ENCODE measurements at regions not wholly inside any gene's neighbourhood (a gene's known extent, or its start where the extent isn't known, plus 50 kb on each side); places are given as distances from the start of the nearest gene placed in this dataset.

DNA sequence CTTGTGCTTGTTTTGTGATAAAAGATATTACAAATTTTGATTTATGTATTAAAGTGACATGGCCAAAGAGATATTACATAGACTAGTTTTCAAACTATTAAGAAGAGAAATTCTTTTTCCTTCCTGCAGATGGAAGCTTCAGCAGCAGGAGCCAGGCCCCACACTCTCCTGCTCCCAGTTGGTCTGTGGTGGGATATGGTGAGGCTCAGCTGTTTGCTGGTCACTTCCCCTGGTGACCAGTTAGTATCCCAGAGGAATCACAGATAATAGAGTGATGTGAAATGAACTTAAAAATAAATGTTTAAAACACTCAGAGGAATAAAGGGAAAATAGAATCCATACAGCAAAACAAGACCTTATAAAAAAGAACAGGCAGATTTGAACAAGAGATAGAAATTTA is 154.7 kb downstream of the KTN1 start:
- DNase-seq = no peak

DNA sequence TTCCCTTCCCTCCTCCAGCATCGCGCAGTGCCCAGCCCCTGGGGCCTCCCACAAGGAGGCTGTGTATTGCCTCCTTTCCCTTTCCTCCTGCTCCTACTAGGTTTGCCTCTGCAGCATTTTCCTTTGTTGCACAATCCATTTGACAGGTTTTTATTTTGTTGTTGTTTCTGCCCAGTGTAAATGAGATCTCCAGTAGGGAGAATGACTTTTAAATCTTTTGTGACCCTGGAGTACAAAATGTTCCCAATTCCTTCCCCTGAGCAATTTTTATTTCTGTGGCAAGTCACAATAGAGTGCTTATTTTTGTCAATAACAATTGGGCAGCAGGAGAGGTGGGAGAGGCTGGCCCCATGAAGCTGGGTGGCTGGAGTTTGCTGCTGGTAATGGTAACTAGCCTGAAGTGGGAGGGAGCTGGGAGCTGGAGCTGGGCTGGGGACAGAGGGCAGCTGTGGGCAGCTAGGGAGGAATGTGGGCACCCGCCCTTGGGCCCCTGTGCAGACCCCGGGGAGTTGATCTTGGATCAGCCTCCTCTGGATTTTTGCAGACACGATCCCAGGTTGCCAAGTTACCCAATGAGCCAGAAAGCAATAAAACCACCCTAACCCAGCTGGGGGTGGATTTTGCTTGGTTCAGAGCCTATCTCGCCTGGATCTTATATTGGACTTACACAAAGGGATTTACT is 160.1 kb downstream of the KTN1 start:
- no peak for DNase-seq

DNA sequence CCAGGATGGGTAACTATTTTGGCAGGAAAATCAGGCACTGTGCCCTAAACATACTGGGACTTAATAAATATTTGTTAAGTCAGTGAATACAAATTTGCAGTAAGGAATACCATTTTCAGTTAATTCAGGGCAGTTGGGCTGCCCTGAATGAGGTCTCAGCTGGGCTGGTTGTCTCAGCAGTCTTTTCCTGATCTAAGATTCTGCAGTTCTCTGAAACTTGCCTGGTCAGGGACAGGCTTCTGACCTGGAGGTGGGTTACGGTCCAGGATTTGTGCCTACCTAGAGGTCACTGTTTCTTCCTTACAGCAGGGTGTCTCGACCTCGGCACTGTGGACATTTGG is 160.6 kb downstream of the KTN1 start:
- no peak for DNase-seq

DNA sequence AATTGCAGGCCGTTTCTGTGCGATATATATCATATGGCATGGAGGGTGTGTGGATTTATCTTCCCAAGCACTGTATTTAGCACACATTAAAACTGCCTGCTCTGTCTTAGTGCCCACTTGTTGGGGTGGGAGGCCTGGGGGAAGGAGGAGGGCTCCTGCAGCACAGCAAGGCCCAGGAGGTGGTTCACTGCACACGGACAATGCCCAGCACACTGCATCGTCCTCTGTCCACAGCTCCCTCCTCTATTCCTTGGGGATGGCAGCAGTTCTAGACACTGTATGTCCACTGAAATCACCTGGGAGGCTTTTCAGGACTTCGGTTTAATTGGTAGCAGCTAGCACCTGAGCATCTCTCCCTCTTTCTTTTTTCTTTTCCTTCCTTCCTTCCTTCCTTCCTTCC is 161.2 kb downstream of the KTN1 start:
- DNase-seq = no peak

DNA sequence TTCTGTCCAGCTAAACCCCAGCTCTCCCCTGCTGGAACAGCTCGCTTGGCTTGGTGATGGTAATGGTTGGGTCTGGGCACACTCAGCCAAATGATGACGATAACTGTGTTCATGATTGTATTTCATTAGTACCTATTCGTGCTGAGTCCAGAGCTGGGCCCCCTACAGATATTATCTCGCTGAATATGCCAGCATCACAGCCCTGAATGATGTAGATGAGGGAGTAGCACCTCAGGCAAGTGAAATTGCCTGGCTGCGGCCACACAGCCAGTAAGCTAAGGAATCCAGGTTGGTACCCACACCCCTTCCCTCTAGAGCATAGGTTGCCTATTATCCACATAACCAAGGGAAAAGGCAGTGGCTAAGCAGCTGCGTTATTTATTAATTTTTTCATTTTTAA is 163.5 kb downstream of the KTN1 start:
- no peak for DNase-seq

DNA sequence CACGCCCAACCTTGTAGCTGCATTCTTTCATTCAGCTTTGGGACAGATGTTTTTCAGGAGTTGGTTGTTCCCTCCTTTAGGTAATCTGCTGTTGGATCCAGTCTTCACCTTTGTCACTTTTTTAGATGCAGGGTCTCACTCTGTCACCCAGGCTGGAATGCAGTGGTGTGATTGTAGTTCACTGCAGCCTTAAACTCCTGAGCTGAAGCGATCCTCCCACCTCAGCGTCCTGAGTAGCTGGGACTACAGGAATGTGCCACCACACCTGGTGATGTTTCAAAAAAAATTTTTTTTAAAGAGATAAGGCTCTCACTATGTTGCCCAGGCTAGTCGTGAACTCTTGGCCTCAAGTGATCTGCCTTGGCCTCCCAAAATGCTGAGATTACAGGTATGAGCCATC is 164.3 kb downstream of the KTN1 start:
- no peak for DNase-seq

DNA sequence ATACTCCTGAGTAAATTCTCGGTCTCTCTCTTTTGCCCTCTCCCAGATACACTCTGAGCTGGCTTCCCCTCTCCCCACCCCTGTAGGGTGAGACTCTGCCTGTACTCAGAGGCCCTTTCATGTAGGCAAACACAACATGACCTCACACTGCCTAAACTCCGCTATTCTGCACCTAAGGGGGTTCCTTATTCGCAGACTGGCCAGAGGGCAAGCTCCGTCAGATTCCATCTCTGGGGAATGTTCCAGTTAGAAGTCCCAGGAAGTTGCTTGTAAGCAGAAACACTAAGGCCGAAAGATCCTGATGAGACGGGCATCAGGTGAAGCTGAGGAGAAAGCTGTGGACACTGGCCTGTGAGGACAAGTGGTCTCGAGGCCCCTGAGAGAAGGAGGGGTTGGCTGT is 165.9 kb downstream of the KTN1 start:
- DNase-seq = no peak

DNA sequence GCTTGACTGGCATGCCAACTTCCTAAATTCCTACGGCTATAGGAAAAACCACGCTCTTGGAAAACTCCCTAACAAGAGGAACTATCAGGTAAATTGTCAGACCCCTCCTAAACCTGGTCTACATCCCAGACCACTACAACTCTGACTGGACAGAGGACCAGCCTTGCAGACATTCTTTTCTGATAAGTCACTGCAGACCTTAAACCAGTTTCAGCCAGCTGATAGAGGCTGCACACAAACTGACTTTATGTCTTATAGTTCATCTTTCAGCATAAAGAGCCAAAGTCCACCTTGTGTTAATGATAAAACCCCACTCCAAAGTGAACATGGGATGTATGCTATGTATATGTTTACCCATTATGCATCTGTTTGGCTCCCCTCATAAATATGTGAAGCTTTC is 166.6 kb downstream of the KTN1 start:
- no peak for DNase-seq

DNA sequence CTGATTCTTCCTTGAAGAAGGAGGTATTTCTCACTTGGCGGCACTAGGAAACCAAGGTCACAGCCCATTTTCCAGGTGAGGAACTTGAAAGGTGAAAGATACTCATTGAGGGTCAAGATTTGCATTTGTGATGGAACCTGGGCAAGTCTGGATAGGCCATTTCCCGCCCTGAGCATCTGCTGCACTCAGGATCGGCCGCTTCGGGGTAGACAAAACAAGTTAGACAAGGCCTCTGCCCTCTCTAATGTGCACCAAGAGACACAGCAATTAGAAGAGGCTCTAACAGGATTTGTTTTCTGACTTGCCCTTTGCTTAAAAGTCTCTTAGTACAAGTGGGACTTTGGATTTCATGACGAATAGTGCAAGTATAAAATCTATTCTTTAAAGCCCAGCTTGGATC is 167.2 kb downstream of the KTN1 start:
- DNase-seq = no peak

DNA sequence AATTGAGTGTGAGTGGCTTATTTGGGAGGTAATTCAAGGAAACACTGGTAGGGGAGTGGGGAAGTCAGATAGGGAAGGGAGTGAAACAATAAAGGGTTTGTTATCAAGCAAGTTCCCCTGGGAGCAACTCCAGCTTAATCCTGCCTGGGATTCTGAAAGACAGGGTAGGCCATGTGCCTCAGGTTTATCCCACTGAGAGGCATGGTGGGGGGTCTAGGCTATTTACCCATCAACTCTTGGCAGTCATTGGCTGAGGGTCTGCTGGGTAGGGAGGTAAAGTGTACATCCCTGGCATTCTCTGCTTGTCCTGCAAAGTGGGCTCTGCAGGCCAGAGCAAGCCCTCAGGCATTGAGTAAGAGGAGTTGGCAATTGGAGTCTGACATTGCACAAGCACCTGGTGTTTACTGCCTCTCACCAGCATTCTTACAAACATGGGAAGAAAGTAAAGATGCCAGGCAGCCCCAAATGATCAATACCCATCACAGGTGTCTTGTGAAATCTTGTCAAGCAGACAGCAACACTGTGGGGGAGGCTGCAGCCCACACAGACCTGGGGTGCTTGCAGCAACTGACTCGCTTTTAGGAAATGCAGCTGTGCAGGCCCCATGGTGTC is 169.3 kb downstream of the KTN1 start:
- no peak for DNase-seq

DNA sequence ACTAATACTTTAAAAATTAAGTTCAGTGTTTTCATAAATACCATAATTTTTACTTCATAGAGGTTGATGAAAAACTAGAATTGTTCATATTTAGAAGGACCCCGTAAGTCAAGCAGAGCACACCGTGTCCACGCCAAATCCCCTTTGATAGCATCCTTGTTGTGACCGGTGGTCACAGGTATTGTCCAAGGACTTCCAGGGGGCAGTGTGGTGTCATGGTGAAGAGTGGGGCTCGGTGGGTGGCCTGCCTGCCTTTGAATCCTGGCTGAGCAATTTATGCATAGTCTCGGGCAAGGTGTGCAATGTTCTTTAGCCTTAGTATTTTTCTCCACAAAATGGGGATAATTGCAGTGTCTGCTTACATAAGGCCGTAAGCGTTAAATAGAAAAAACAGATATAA is 169.9 kb downstream of the KTN1 start:
- DNase-seq = no peak

DNA sequence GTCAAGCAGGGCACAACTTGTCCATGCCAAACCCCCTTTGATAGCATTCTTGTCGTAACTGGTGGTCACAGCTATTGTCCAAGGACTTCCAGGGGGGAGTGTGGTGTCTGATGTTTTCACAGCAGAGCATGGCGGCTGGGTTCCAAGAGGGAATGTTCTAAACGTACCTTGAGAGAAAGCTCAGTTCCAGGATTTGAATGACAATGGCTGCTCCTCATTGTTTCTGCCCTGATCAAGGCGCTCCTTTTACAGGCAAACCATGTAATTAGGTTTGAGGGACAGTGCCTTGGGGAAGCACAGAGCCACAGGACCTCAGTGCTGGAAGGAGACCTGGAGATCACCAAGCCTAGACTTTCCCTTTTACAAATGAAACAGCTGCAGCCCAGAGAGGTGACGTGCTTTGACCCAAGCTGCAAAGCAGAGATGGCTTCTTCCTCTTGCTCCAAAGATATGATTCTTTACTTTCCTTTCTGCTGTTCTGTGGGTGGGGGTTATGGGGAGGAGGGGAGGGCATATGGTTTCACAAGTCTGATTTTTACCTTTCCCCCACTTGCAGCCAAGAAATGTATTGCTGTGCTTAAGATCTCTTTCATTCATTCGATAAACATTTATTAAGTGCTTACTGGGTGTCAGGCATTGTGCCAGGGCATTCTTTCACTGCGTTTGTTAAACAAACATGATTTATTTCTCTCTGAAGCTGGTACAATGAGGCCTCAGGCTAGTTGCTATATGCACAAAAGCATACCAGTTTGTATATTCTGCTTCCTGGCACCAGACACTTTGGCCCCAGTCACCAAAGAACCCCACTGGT is 172.8 kb downstream of the KTN1 start:
- no peak for DNase-seq

DNA sequence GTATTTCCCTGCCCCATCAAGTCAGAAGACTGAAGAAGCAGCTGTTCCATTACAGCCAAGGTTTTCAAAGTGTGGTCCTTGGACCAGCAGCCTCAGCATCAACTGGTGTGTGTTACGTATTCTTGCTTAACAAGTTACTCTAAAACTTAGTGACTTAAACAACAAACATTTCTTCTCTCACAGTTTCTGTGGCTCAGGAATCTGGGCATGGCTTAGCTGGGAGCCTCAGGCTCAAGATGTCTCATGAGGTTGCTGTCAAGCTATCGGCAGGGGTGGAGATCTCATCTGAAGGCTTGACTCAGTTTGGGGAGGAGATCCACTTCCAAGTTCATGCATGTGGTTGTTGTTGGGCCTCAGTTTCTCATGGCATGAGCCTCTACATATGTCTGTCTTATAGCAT is 174.5 kb downstream of the KTN1 start:
- DNase-seq = no peak

DNA sequence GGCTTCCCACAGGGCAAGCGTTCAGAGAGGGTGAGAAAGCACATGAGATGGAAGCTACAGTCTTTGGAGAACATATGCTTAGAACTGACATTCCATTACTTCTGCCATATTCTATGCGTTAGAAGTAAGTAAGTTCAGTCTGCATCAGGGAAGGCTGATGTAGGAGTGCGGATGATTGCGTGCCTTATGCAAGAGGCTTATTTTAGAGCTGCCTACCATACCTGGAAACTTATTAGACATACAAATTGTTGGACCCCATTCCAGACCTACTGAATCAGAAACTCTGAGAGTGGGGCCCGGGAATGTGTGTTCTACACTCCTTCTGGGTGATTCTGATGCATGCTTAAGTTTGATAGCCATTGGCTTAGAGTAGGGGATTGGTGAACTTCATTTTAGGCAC is 174.9 kb downstream of the KTN1 start:
- DNase-seq = no peak

DNA sequence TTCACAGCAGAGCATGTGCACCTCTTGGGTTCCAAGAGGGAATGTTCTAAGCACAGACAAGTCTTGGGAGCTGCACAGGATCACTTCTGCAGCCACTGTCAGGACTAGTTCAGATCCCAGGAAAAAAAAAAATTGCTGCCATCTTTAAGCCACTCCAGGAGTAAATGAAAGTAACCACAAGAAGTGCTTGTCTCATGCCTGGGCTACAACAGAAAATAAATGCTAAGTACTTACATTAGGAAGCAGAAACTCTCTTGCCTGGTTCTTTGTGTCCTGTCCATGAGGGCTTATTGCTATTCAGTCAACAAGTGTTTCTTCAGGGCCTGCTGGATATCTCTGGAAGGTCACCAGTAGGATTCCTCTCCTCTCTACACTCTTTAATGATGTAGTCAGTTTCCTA is 176.1 kb downstream of the KTN1 start:
- DNase-seq = no peak

DNA sequence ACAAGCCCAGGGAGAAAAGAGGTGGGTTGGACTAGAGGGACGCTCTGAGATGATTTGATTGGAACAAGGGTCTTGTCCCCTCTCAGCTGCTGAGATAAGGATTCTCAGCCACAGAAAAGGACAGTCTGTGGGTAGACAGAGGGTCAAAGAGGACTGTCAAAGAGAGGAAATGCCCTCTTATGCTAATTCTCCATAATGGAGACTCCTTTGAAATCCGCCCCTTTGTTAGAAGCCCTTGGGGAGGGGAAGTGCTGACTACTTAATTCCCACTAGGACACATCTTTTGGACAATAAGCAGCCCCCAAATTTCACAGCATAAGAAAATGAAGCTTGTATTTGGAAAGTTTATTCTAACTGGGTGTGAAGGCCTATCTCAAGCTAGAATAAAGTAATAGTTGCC is 176.6 kb downstream of the KTN1 start:
- DNase-seq = no peak

DNA sequence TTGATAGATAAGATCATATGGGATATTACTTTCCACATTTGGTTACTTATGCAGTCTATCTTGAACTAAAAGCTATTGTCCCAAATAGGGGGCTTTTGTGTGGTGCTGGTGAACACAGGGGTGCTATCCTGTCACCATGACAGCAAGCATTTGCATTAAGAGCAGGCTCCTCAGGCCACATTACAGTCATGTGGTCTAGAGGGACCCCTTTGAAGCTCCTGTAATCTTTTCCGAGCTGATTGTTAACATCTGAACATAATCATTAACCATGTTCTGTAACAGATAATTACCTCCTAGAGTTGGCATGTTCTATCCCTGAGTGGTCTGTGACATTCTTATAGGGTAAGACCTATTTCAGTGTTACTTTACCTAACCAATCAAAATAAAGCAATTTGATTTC is 178.8 kb downstream of the KTN1 start:
- no peak for DNase-seq

DNA sequence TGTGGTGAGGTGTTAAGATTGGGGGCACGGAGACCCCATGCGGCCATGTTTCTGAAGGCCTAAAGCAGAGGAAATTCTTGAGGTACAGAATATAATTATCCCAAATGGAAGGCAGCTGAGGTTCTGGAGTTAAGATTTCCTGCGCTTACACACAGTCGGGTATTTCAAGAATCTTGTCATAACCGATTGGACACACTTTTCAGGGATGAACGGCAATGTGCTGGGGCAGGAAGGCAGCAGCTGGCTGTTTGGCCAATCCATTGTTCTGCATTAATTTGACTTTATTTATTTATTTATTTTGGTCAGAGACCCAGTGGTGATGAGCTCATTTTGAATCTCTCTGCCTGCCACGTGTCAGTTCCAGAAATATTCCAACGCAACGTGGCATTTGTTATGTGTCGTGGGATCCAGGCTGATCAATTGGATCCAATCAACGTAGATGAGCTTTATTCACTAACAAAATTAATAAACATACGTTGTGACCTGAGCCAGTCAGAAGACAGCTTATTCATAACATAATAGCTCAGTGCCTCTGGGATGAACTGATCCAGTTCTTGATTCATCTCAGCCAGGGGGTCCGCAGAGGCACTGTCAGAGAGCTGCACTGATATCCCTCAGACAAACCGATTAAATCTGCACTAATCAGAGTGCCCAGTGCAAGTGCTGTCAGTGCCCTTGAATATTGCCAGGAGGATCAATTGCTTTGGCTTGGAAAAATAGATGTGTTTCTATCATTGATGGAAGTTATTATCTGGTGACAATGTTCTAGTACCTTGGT is 181.0 kb downstream of the KTN1 start:
- no peak for DNase-seq

DNA sequence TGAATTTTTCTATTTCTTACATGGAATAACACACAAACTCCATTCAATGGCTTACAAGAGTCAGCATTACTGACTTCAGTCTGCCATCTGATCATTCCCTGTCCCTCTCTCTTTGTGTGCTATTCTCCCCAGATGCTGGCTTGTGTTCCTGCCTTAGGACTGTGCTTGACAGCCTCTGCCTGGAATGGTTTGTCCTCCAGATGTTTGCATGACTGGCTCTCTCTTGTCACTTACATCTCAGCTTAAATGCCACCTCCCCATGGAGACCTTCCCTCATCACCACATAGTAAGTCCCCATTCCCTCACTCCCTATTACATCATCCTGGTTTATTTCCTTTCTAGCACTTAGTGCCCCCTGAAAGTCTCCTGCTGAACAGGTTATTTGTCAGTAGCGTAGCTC is 181.6 kb downstream of the KTN1 start:
- DNase-seq = no peak

DNA sequence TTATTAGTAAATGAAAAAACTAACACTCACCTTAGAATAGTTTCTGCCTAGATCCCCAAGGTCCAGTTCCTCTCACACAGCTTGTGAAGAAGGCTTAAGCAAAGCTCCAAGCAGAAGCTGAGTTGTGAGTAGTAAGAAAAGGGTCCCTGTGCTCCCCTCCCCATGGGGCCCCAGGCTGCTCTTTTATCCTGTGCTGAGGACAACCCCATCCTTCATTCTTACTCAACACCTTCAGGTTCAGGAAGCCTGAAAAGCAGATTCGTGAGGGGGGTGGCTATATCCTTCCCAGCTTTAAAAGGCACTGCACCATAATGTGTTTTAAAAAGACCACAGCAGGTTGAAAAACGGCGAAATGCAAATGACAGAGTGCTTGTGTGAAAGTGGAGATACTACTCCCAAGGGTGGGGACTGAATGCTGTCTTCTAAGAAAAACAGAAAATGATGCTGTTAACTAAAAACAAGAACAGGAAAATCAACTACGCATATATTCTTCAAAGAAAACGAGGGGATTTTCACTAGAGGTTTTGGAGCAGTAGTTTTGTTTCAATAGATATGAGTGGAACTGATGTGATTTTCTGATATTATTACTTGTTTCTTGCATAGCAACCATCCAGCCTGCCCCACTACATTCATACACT is 182.7 kb downstream of the KTN1 start:
- peak; percentile 44 for DNase-seq

DNA sequence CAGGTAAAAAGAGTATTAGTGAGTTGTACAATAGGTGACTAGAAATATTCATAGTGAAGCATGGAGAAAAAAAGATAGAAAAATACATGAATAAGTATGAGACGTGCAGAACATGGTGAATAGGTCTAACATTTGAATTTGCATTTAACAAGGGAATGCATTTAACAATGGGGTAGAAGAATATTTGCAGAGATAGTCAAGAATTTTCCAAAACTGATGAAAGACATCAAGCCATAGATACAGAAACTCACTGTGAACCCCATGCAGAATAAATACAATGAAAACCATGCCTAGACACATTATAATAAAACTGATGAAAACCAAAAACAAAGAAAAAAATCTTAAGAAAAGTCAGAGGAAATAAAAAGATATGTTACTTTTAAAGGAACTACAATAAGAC is 184.8 kb downstream of the KTN1 start:
- DNase-seq = no peak

DNA sequence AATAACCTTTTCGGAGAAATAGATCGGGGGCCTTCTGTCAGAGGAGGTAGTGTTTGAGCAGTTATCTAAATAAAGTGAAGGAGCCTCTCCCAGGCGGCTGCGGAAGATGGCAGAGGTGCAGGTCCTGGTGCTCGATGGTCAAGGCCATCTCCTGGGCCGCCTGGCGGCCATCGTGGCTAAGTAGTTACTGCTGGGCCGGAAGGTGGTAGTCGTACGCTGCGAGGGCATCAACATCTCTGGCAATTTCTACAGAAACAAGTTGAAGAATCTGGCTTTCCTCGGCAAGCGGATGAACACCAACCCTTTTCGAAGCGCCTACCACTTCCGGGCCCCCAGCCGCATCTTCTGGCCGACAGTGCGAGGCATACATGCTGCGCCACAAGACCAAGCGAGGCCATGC is 186.1 kb downstream of the KTN1 start:
- DNase-seq = no peak

DNA sequence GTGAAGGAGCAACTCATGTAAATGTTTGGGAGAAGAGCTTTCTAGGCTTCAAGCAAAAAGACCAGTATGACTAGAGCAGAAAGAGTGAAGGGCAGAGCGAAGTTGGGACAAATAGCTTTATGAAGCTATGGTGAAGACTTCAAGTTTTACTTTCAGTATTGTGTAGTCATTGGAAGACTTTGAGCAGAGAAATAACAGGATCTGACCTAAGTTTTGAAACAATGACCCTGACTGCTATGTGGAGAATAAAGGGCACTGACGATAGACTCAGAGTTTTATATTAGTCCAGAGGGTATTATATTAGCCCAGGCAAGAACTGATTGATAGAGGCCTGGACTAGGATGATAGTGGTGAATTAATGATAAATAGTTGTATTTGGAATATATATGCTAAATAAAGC is 187.3 kb downstream of the KTN1 start:
- no peak for DNase-seq
